ENCODE measurements at regions not wholly inside any gene's neighbourhood (a gene's known extent, or its start where the extent isn't known, plus 50 kb on each side); places are given as distances from the start of the nearest gene placed in this dataset.

DNA sequence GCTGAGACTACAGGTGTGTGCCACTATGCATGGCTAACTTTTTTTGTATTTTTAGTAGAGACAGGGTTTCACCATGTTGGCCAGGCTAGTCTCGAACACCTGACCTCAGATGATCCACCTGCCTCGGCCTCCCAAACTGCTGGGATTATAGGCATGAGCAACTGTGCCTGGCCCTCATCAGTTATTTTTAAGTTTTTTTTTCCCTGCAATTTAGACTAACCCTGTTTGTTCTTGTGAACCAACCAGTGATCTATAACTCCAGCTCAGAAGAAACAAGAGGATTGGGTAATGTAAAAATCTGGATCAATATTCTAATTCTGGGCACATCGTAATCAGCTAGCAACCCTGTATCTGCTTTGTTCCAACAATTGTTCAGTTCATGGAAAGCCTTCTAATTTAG lies 155.7 kb downstream of the NXNL2 start:
- DNase-seq (no peak), ATAC-seq (no peak)
- peaks cover 18% of the 10 kb centered on the region for H3K27me3 Mint-ChIP-seq
- H3K27ac Mint-ChIP-seq, result no peak overlapping the region
- H3K9me3 ChIP-seq (ENCODE audit: control insufficient read depth, low read length, poor library complexity, severe bottlenecking), result no peaks in the 10 kb centered on the region
- H3K4me1 Mint-ChIP-seq, result no peaks in the 10 kb centered on the region
- no peaks in the 10 kb centered on the region for H3K36me3 Mint-ChIP-seq (ENCODE audit: low read depth)
- no peak overlapping the region for H3K4me3 Mint-ChIP-seq

DNA sequence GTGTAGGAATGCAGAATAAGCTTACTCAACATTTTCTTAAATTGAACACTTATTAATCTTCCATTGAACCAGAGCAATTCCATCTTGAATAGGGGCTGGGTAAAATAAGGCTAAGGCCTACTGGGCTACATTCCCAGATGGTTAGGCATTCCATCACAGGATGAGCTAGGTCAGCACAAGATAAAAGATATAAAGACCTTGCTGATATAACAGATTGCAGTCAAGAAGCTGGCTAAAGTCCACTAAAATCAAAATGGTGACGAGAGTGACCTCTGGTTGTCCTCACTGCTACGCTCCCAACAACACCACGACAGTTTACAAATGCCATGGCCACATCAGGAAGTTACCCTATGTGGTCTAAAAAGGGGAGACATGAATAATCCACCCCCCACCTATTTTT lies 156.1 kb downstream of the NXNL2 start:
- no peaks in the 10 kb centered on the region for H3K9me3 ChIP-seq (ENCODE audit: control insufficient read depth, low read length, poor library complexity, severe bottlenecking)
- H3K27ac Mint-ChIP-seq, result no peak overlapping the region
- H3K4me1 Mint-ChIP-seq, result no peaks in the 10 kb centered on the region
- no peaks in the 10 kb centered on the region for H3K36me3 Mint-ChIP-seq (ENCODE audit: low read depth)
- DNase-seq, result no peak
- no peak overlapping the region for H3K4me3 Mint-ChIP-seq
- peaks cover 18% of the 10 kb centered on the region for H3K27me3 Mint-ChIP-seq
- ATAC-seq, result no peak

DNA sequence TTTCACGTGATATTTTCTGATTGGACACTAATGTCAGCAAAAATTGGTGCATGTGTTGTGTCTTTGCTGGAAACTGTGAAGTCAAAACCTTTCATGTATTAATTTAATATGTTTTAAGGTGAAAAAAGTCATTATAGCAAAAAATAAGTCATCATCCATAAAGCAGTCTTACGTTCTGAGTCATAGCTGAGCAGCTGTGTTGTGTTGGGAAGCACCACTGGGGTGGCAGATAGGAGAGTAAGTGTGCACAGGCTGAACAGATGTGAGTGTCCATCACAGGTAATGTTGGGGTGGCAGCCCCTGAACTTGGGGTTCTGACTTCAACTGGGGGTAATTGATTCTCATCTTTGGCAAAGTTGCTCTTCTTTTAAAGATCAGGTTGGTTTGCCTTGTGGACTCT lies 156.8 kb downstream of the NXNL2 start:
- H3K27ac Mint-ChIP-seq, result no peak overlapping the region
- ATAC-seq (no peak), DNase-seq (no peak)
- no peak overlapping the region for H3K4me3 Mint-ChIP-seq
- no peaks in the 10 kb centered on the region for H3K36me3 Mint-ChIP-seq (ENCODE audit: low read depth)
- peaks cover 18% of the 10 kb centered on the region for H3K27me3 Mint-ChIP-seq
- no peaks in the 10 kb centered on the region for H3K4me1 Mint-ChIP-seq
- no peaks in the 10 kb centered on the region for H3K9me3 ChIP-seq (ENCODE audit: control insufficient read depth, low read length, poor library complexity, severe bottlenecking)

DNA sequence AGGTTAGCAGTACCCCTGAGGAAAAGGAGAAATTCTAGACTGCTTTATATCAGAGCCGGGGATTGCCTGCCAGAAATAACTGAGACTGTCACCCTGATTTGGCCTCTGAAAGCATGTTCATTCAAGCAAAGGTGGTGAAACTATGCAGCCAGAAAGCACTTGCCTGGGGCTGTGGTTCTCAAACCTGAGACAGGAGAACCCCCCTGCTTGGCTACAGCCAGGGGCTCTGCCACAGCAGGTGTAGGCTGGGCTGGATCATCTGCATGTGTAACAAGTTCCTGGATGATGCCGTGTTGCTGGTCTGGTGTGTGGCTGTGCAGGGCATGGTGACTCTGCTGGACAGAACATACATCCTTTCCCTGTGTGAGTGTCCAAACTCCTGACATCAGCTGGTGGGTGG lies 157.8 kb downstream of the NXNL2 start:
- no peak for ATAC-seq
- H3K9me3 ChIP-seq (ENCODE audit: control insufficient read depth, low read length, poor library complexity, severe bottlenecking), result no peaks in the 10 kb centered on the region
- Mint-ChIP-seq H3K27me3 (peaks cover 21% of the 10 kb centered on the region), H3K36me3 (ENCODE audit: low read depth) (no peaks in the 10 kb centered on the region), H3K4me1 (no peaks in the 10 kb centered on the region), H3K4me3 (no peak overlapping the region), H3K27ac (no peak overlapping the region)
- no peak for DNase-seq

DNA sequence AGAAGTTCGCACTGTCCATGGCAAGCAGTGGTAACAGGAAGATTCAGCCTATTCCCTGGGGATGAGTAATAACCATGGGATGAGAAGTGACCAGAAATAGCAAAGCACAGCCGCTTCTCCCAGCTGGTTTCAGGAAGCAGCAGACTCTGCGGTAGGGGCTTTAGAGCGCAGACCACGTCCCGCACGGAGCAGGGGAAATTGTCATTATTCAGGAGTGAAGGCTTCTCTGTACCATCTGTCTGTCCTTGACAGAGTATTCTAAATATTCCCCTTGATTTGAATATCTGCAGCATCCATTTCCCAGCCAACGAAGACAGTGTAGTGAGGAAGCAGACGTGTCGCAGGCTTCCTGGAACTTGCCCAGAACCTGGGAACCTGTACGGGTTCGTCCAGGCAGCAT lies 159.6 kb downstream of the NXNL2 start:
- Mint-ChIP-seq H3K27ac (no peak overlapping the region), H3K36me3 (ENCODE audit: low read depth) (no peaks in the 10 kb centered on the region), H3K27me3 (peaks cover 23% of the 10 kb centered on the region), H3K4me1 (no peaks in the 10 kb centered on the region), H3K4me3 (no peak overlapping the region)
- ATAC-seq (no peak), DNase-seq (no peak)
- no peaks in the 10 kb centered on the region for H3K9me3 ChIP-seq (ENCODE audit: control insufficient read depth, low read length, poor library complexity, severe bottlenecking)

DNA sequence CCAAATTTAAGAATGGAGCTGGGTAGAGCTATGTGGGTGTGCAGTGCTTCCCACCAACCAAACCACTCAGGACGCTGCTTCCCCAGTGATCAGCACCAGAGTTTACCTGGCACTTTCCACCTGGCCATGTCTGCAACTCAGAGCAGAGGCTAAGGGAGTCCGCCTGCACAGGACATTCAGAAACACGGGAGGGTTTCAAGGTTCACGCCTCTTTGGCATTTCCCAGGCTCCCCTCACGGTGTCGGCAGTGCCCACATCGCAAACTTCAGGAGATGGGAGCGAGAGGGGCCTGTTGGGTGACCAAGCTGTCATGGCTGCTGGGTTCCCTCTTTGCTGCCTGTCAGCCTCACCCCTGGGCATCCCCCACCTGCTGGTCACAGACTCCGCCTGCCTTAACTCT lies 161.5 kb downstream of the NXNL2 start:
- no peak for ATAC-seq
- no peak for DNase-seq
- no peaks in the 10 kb centered on the region for H3K9me3 ChIP-seq (ENCODE audit: control insufficient read depth, low read length, poor library complexity, severe bottlenecking)
- Mint-ChIP-seq H3K27ac (no peak overlapping the region), H3K4me1 (no peaks in the 10 kb centered on the region), H3K36me3 (ENCODE audit: low read depth) (no peaks in the 10 kb centered on the region), H3K4me3 (no peak overlapping the region), H3K27me3 (peaks cover 21% of the 10 kb centered on the region)

DNA sequence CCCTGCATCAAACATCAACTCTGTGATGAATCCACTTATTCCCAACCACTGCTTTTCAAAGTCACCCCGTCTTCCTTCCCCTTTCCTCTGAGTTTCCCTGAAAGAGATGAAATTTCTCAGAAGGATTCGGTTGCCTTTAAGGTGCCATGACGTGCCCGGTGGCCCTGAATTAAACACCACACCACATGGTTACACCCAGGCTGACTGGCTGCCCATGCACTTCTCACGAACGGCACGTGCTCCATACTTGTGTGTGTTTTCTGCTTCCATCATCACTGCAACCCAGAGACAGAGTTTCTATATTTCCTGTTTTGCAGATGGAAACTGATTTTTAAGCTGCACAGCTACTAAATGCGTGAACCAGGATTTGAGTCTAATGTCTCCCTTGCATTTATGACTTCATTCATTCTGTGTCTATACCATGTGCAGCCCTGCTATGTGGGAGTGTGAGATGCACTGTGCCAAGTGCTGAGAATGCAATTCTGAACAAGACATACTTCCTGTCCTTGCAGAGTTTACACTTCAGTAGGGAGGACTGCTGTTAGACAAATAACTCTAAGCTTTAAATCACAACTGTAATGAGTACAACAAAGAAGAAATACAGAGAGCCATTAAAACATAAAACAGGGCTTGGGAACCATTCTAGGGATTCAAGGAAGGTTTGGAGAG lies 162.9 kb downstream of the NXNL2 start:
- no peaks in the 10 kb centered on the region for H3K36me3 Mint-ChIP-seq (ENCODE audit: low read depth)
- no peak for ATAC-seq

DNA sequence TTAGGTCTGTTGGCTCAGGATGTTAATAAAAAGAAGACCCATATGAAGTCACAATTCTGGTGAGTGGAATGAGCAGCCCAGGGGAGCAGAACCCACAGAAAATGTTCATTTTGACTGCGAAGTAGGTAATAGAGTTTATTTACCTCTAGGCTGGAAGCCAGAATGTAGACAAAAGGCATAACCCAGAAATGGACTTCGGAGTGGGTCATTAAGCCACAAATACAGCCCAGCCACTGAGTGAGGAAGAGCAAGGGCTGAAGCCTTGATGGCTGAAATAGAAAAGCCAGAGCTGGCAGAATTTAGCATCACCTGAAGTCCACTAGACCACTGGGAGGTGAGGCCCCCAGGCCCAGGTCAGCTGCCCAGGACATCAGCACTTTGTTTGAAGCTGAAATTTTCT lies 168.0 kb downstream of the NXNL2 start:
- no peaks in the 10 kb centered on the region for H3K4me1 Mint-ChIP-seq
- H3K4me3 Mint-ChIP-seq, result no peak overlapping the region
- no peak for ATAC-seq
- DNase-seq, result no peak
- H3K27me3 Mint-ChIP-seq, result peaks cover 22% of the 10 kb centered on the region
- H3K36me3 Mint-ChIP-seq (ENCODE audit: low read depth), result peaks cover 3% of the 10 kb centered on the region
- no peak overlapping the region for H3K27ac Mint-ChIP-seq
- no peaks in the 10 kb centered on the region for H3K9me3 ChIP-seq (ENCODE audit: control insufficient read depth, low read length, poor library complexity, severe bottlenecking)

More for the DNA sequence above, 162.9 kb downstream of the NXNL2 start:
- no peak overlapping the region for H3K4me3 Mint-ChIP-seq
- no peaks in the 10 kb centered on the region for H3K4me1 Mint-ChIP-seq
- H3K27ac Mint-ChIP-seq, result no peak overlapping the region
- no peaks in the 10 kb centered on the region for H3K9me3 ChIP-seq (ENCODE audit: control insufficient read depth, low read length, poor library complexity, severe bottlenecking)
- H3K27me3 Mint-ChIP-seq, result peaks cover 24% of the 10 kb centered on the region
- no peak for DNase-seq

DNA sequence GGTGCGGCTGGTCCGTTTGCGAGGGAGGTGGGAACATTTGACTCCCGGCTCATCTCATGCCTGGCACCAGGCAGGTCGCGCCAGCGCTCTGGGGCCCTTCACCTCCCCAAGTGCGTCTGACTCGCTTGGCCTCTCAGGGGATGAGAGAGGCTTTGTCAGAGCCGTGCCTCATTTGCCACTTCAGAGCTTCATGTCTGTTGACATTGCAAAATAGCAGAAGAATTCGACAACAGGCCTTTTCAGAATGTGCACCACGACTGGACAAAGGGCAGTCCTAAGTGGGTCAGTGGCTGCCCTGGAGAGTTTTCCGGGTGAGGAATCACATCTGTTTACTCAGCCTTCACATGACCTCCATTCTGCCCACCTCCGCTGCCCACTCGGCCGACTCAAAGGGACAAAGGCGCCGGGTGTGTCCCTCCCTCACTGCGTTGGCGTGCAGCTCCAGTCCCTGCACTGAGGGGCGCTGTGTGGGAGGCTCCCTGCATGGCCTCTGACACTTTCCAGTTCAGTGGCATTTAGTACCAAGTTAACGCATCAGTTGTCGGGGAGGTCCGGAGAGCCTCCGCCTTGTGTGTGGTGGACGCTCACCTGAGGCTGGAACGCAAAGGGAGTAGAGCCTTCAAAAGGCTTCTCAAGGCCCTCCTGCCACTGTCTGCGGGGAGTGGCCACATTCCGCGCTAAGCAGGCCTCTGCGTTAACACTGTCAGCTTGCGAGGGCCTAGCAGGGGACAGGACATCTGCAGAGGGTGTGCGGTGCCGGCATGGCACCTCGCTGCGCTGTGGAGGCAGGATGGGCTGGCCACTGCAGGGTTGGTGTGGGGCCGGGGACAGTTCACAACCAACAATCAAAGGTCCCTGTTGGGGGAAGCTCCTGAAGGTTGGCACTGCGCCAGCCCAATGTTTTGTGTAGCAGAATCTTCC lies 171.5 kb downstream of the NXNL2 start:
- Mint-ChIP-seq H3K36me3 (ENCODE audit: low read depth) (peaks cover 3% of the 10 kb centered on the region), H3K27me3 (peaks cover 18% of the 10 kb centered on the region), H3K27ac (no peak overlapping the region), H3K4me3 (no peak overlapping the region), H3K4me1 (no peaks in the 10 kb centered on the region)
- DNase-seq (no peak), ATAC-seq (no peak)
- H3K9me3 ChIP-seq (ENCODE audit: control insufficient read depth, low read length, poor library complexity, severe bottlenecking), result no peaks in the 10 kb centered on the region

DNA sequence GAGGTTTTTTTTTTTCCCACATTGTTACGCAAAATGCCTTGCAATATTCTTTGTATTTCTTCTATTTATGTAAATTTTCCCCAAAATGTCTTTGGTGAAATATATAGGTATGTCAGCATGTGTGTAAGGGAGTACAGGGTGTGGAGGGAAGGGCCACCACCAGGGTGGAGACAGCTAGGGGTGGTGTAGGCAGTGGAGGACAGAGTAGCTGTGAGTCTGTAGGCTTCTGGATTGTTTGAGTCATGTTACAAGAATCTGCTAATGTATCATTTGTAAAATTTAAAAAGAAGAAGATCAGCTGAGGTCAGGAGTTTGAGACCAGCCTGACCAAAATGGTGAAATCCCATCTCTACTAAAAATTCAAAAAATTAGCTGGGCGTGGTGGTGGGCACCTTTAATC lies 175.5 kb downstream of the NXNL2 start:
- H3K9me3 ChIP-seq (ENCODE audit: control insufficient read depth, low read length, poor library complexity, severe bottlenecking), result no peaks in the 10 kb centered on the region
- H3K27me3 Mint-ChIP-seq, result peaks cover 7% of the 10 kb centered on the region
- H3K27ac Mint-ChIP-seq, result no peak overlapping the region
- H3K36me3 Mint-ChIP-seq (ENCODE audit: low read depth), result peaks cover 3% of the 10 kb centered on the region
- ATAC-seq, result no peak
- DNase-seq, result no peak
- H3K4me1 Mint-ChIP-seq, result no peaks in the 10 kb centered on the region
- H3K4me3 Mint-ChIP-seq, result no peak overlapping the region

DNA sequence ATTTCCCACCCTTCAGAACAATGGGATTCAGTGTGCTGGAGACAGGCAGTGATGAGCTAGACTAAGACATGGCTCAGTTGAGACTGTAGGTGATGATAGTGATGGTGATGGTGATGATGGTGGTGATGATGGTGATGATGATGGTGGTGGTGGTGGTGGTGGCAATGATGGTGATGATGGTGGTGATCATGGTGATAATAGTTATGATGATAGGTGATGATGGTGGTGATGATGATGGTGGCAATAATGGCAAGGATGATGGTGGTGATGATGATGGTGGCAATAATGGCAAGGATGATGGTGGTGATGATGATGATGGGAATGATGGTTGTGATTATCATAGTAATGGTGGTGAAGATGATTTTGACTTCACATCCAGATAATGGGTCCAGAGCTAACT lies 176.7 kb downstream of the NXNL2 start:
- H3K27ac Mint-ChIP-seq, result no peak overlapping the region
- H3K4me3 Mint-ChIP-seq, result no peak overlapping the region
- H3K4me1 Mint-ChIP-seq, result no peaks in the 10 kb centered on the region

DNA sequence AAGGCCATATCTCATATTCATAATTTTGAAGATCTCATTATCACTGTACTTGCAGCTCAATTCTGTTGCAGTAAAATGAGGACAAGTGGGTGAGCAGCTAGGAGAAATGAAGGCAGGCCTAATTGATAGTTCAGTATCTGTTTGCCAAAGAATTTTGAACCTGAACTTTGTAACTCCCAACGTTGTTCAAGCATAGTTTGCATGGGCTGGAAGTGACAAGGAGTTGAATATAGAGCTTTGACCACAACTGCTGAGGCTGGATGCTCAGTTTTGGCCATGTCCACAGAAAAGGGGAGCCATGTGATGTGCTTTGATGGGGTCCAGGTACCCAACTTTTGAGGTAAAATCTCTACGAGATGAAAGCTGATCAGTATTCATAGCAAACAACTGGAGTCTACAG lies 177.5 kb downstream of the NXNL2 start:
- H3K9me3 ChIP-seq (ENCODE audit: control insufficient read depth, low read length, poor library complexity, severe bottlenecking), result no peaks in the 10 kb centered on the region
- H3K4me3 Mint-ChIP-seq, result no peak overlapping the region
- H3K4me1 Mint-ChIP-seq, result no peaks in the 10 kb centered on the region
- H3K27ac Mint-ChIP-seq, result no peak overlapping the region
- DNase-seq (no peak), ATAC-seq (no peak)
- peaks cover 12% of the 10 kb centered on the region for H3K27me3 Mint-ChIP-seq
- peaks cover 3% of the 10 kb centered on the region for H3K36me3 Mint-ChIP-seq (ENCODE audit: low read depth)

More for the DNA sequence above, 176.7 kb downstream of the NXNL2 start:
- no peaks in the 10 kb centered on the region for H3K9me3 ChIP-seq (ENCODE audit: control insufficient read depth, low read length, poor library complexity, severe bottlenecking)
- Mint-ChIP-seq H3K36me3 (ENCODE audit: low read depth) (peaks cover 3% of the 10 kb centered on the region), H3K27me3 (peaks cover 10% of the 10 kb centered on the region)
- no peak for DNase-seq
- ATAC-seq, result no peak

DNA sequence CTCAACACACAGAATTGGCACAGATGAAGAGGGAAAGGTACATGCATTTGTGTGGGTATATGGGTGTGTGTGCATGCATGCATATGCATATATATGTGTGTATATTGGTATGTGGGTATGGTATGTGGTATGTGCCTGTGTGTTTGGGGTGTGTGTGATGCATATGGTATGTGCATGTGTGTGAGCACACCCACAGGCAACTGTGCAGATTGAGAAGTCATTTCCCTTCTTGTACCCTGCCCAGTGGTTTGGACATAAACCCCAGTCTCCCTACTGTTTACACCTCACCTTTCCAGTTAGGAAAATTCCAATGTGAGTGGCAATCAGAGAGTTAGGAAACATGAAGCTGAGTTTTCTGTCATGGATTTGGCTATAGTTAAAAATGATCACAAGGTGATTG lies 178.0 kb downstream of the NXNL2 start:
- Mint-ChIP-seq H3K27ac (no peak overlapping the region), H3K36me3 (ENCODE audit: low read depth) (peaks cover 3% of the 10 kb centered on the region), H3K4me1 (no peaks in the 10 kb centered on the region), H3K27me3 (peaks cover 16% of the 10 kb centered on the region), H3K4me3 (no peak overlapping the region)
- ATAC-seq (no peak), DNase-seq (no peak)
- H3K9me3 ChIP-seq (ENCODE audit: control insufficient read depth, low read length, poor library complexity, severe bottlenecking), result no peaks in the 10 kb centered on the region
